Thyroid gland (tissue), 4 donors: ENCODE measurements at regions not wholly inside any gene's neighbourhood (a gene's known extent, or its start where the extent isn't known, plus 50 kb on each side); places are given as distances from the start of the nearest gene placed in this dataset.

Source experiments
- CTCF ChIP-seq, 6 experiments: fragments of 200-600 bp in 3 of 6; fragments of 450-650 bp in 3 of 6; sonication (generic) in 3 of 6; IDR thresholded peaks; one replicate each; pipeline ENCODE4 v1.5.1; 2016 to 2019; ENCODE audit warnings: antibody characterized with exemption in 6 of 6, mild to moderate bottlenecking in 2 of 6, inconsistent platforms in 1 of 6, moderate library complexity in 1 of 6
- POLR2A ChIP-seq, 2 donors: fragments of 450-650 bp; IDR thresholded peaks; one replicate each; pipeline ENCODE4 v1.6.1; 2017; ENCODE audit warnings: antibody characterized with exemption in 2 of 2, mild to moderate bottlenecking in 2 of 2, moderate library complexity in 1 of 2

DNA sequence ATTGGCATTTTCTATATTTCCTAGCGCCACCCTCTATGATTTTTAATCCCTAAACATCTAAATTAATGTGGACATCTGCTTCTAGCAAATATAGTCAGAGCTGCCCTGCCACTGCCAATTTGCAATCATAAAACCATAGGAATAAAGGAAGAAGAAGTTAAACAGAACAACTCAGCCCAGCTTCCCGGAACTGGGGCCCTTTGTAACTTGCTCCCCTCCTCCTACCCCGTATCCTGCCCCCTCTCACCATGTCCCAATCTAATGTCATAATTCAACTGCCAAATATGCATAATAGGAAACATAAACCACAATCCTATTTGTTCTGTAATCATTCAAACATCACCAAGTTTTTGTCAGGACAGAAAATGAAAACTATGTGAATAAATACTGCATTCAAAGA is 74.4 kb upstream of the ACP3 start:
- TF ChIP-seq POLR2A (IDR thresholded peaks at IDR 0.05) (no peak), CTCF (IDR thresholded peaks at IDR 0.05) (no peak)
